Activated CD8-positive, alpha-beta T cell treated with anti-CD3 and anti-CD28 coated beads for 36 hours (primary cell): ENCODE measurements at regions not wholly inside any gene's neighbourhood (a gene's known extent, or its start where the extent isn't known, plus 50 kb on each side); places are given as distances from the start of the nearest gene placed in this dataset.
A peak's percentile ranks its signal among the peaks of the same experiment; 100 is the strongest.

Experiments used
- ATAC-seq: fragments of 200-7000 bp; cut with Tn5 transposase; one replicate; pipeline ENCODE4 v1.10.0; 2021; ENCODE audit warnings: mild to moderate bottlenecking, moderate library complexity
- CTCF ChIA-PET: fragments of 350-600 bp; sonication (Branson Sonifier 250); formaldehyde crosslinking; loops from one replicate; lab custom pipeline; 2021; ENCODE audit warnings: antibody characterized with exemption; lab: Charles Lee
- POLR2A ChIA-PET: fragments of 350-600 bp; sonication (Branson Sonifier 250); formaldehyde crosslinking; loops from one replicate; lab custom pipeline; 2021; ENCODE audit warnings: antibody characterized with exemption; lab: Charles Lee
- DNase-seq: peaks from one replicate; pipeline ENCODE4 v3.0.0-alpha.2; 2020
- H3K27ac Mint-ChIP-seq: one replicate; pipeline ENCODE4 v1.8.0; 2021; ENCODE audit warnings: mild to moderate bottlenecking, mixed read lengths
- H3K27me3 Mint-ChIP-seq: one replicate; pipeline ENCODE4 v1.8.0; 2021; ENCODE audit warnings: mixed read lengths
- H3K36me3 Mint-ChIP-seq: one replicate; pipeline ENCODE4 v1.8.0; 2021; ENCODE audit warnings: low read depth, mixed read lengths
- H3K4me1 Mint-ChIP-seq: one replicate; pipeline ENCODE4 v1.8.0; 2021; ENCODE audit warnings: low read depth, mixed read lengths
- H3K4me3 Mint-ChIP-seq: one replicate; pipeline ENCODE4 v1.8.0; 2021; ENCODE audit warnings: mild to moderate bottlenecking, moderate library complexity, mixed read lengths
- H3K9me3 Mint-ChIP-seq: one replicate; pipeline ENCODE4 v1.8.0; 2021; ENCODE audit warnings: mixed read lengths
- CTCF ChIP-seq: fragments of 200-600 bp; IDR thresholded peaks from one replicate; pipeline ENCODE4 v1.8.0; 2022; ENCODE audit warnings: antibody characterized with exemption, mild to moderate bottlenecking
- intact Hi-C: fragments of 100-400 bp; cut with micrococcal nuclease; formaldehyde crosslinking; loops from one replicate; pipeline ENCODE4 v1.10.0; 2022

GRCh38 chr14:97944380-97944779 is 1147.2 kb downstream of the VRK1 start:
- Mint-ChIP-seq H3K4me3 (no peak overlapping the region), H3K27me3 (no peaks in the 10 kb centered on the region), H3K4me1 (peaks cover 21% of the 10 kb centered on the region), H3K9me3 (peaks cover 3% of the 10 kb centered on the region), H3K36me3 (peaks cover 14% of the 10 kb centered on the region), H3K27ac (peak overlapping the region; percentile 23)
- DNase-seq = no peak
- CTCF ChIA-PET = interaction anchor here (0.9 to 1.0 kb wide), 2 partner anchors 14 to 34 kb away, joined by 3 to 4 read pairs; no protein-coding TSS in a partner anchor
- no peak for TF ChIP-seq CTCF
- intact Hi-C loops = no loop called here
- peak; percentile 51 for ATAC-seq
- POLR2A ChIA-PET = no interaction called here

- Mint-ChIP-seq H3K9me3 (no peaks in the 10 kb centered on the region), H3K36me3 (peaks cover 18% of the 10 kb centered on the region), H3K4me3 (no peak overlapping the region), H3K27me3 (no peaks in the 10 kb centered on the region), H3K27ac (no peak overlapping the region), H3K4me1 (peaks cover 19% of the 10 kb centered on the region)
- intact Hi-C loops = no loop called here
- DNase-seq (no peak), ATAC-seq (no peak)
- no peak for TF ChIP-seq CTCF
- POLR2A ChIA-PET = no interaction called here
- CTCF ChIA-PET = no interaction called here
Observed at GRCh38 chr14:97945631-97946030, 1148.4 kb downstream of the VRK1 start.

- H3K36me3 Mint-ChIP-seq = peaks cover 18% of the 10 kb centered on the region
- POLR2A ChIA-PET = no interaction called here
Observed at GRCh38 chr14:97946240-97946639, 1149.1 kb downstream of the VRK1 start.

GRCh38 chr14:97946641-97947040 is 1149.5 kb downstream of the VRK1 start:
- CTCF ChIA-PET = no interaction called here
- no peak overlapping the region for H3K4me3 Mint-ChIP-seq
- no peak for TF ChIP-seq CTCF
- H3K4me1 Mint-ChIP-seq = peaks cover 21% of the 10 kb centered on the region
- no peak overlapping the region for H3K27ac Mint-ChIP-seq
- H3K27me3 Mint-ChIP-seq = no peaks in the 10 kb centered on the region
- no peak for ATAC-seq
- POLR2A ChIA-PET = no interaction called here
- intact Hi-C loops = no loop called here
- no peak for DNase-seq
- H3K36me3 Mint-ChIP-seq = peaks cover 17% of the 10 kb centered on the region
- H3K9me3 Mint-ChIP-seq = no peaks in the 10 kb centered on the region

More at GRCh38 chr14:97946240-97946639, 1149.1 kb downstream of the VRK1 start:
- no peak for ATAC-seq
- Mint-ChIP-seq H3K4me1 (peaks cover 19% of the 10 kb centered on the region), H3K4me3 (no peak overlapping the region), H3K27me3 (no peaks in the 10 kb centered on the region), H3K27ac (no peak overlapping the region), H3K9me3 (no peaks in the 10 kb centered on the region)
- CTCF ChIA-PET = no interaction called here
- intact Hi-C loops = no loop called here
- TF ChIP-seq CTCF = no peak
- DNase-seq = no peak

GRCh38 chr14:97948841-97949240 is 1151.7 kb downstream of the VRK1 start:
- no peak for TF ChIP-seq CTCF
- ATAC-seq = no peak
- no peak overlapping the region for H3K4me3 Mint-ChIP-seq
- peaks cover 19% of the 10 kb centered on the region for H3K4me1 Mint-ChIP-seq
- DNase-seq = no peak
- no peaks in the 10 kb centered on the region for H3K9me3 Mint-ChIP-seq
- ChIA-PET POLR2A (no interaction called here), CTCF (interaction anchor here (0.6 kb wide), 1 partner anchor 87 kb away, joined by 3 read pairs; no protein-coding TSS in a partner anchor)
- H3K27ac Mint-ChIP-seq = no peak overlapping the region
- peaks cover 11% of the 10 kb centered on the region for H3K36me3 Mint-ChIP-seq
- intact Hi-C loops = no loop called here
- no peaks in the 10 kb centered on the region for H3K27me3 Mint-ChIP-seq
